A549 (cell line): ENCODE measurements at regions not wholly inside any gene's neighbourhood (a gene's known extent, or its start where the extent isn't known, plus 50 kb on each side); places are given as distances from the start of the nearest gene placed in this dataset.

ENCODE experiments used
- CBX8 ChIP-seq: fragments of 200-600 bp; sonication (generic); IDR thresholded peaks from 2 replicates; pipeline ENCODE4 v1.6.1; 2016
- CTCF ChIP-seq: fragments of >200 bp; sonication (Bioruptor Twin); formaldehyde crosslinking; IDR thresholded peaks from 3 replicates; pipeline ENCODE4 v1.5.1; 2016
- EP300 ChIP-seq, 2 experiments: fragments of >200 bp; sonication (Bioruptor Twin); formaldehyde crosslinking; IDR thresholded peaks; 2 replicates in 1 of 2; 3 replicates in 1 of 2; pipeline ENCODE4 v1.6.1; 2016 to 2017
- POLR2A ChIP-seq: IDR thresholded peaks from 2 replicates; pipeline ENCODE4 v1.6.1; 2012; ENCODE audit warnings: mild to moderate bottlenecking, low read length
- RFX5 ChIP-seq: fragments of 450-650 bp; IDR thresholded peaks from 2 replicates; pipeline ENCODE4 v1.7.1; 2014; ENCODE audit warnings: antibody characterized with exemption, mild to moderate bottlenecking, moderate library complexity

GRCh38 chr16:64109241-64109640 is 1012.6 kb downstream of the CDH11 start:
- TF ChIP-seq CTCF (no peak), CBX8 (no peak), POLR2A (no peak), EP300 (IDR thresholded peaks at IDR 0.05) (no peak), RFX5 (no peak)
